HFFc6 (cell line): ENCODE measurements at regions not wholly inside any gene's neighbourhood (a gene's known extent, or its start where the extent isn't known, plus 50 kb on each side); places are given as distances from the start of the nearest gene placed in this dataset.

Source experiments
- DNase-seq: peaks from one replicate; pipeline ENCODE4 v3.0.0-alpha.2; 2018
- H3K27ac Mint-ChIP-seq: 2 replicates; pipeline ENCODE4 v1.8.0; 2020; ENCODE audit warnings: mild to moderate bottlenecking, mixed read lengths
- H3K27me3 Mint-ChIP-seq: 2 replicates; pipeline ENCODE4 v1.8.0; 2021; ENCODE audit warnings: mild to moderate bottlenecking, moderate library complexity, mixed read lengths; ENCODE audit not compliant: insufficient read depth
- H3K36me3 Mint-ChIP-seq: 2 replicates; pipeline ENCODE4 v1.8.0; 2021; ENCODE audit warnings: low read depth, mixed read lengths
- H3K4me1 Mint-ChIP-seq: 2 replicates; pipeline ENCODE4 v1.8.0; 2020; ENCODE audit warnings: low read depth, mixed read lengths
- H3K4me3 Mint-ChIP-seq: 2 replicates; pipeline ENCODE4 v1.8.0; 2020; ENCODE audit warnings: mild to moderate bottlenecking, moderate library complexity, mixed read lengths
- H3K9me3 Mint-ChIP-seq: 2 replicates; pipeline ENCODE4 v1.8.0; 2020; ENCODE audit warnings: mild to moderate bottlenecking, mixed read lengths
- CTCF ChIP-seq: fragments of 200-600 bp; sonication (generic); IDR thresholded peaks from 2 replicates; pipeline ENCODE4 v1.5.0; 2021; ENCODE audit warnings: antibody characterized with exemption, mild to moderate bottlenecking

DNA sequence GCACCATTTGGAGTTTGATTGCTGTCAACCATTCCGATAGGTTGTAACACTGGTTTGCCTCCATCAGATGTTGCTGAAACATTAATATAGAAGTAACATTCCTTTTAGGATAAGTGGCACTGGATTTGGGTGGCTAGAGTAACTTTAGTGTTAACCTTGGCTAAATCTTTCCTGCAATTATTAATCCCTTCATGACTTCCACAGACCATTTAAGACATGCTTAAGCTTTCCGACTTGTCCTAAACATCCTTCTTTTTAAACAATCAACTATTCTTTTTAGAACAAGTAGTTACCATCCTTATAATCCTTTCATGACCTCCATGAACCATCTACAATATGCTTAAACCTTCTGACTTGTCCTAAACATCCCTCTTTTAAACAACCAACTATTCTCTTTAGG is 465.5 kb downstream of the DCDC2C start:
- no peak for TF ChIP-seq CTCF
- Mint-ChIP-seq H3K4me1 (no peaks in the 10 kb centered on the region), H3K27me3 (no peaks in the 10 kb centered on the region), H3K9me3 (peaks cover 63% of the 10 kb centered on the region), H3K4me3 (no peak overlapping the region), H3K36me3 (peaks cover 13% of the 10 kb centered on the region; the same call in 1 of the 2 replicates), H3K27ac (no peak overlapping the region)
- no peak for DNase-seq

DNA sequence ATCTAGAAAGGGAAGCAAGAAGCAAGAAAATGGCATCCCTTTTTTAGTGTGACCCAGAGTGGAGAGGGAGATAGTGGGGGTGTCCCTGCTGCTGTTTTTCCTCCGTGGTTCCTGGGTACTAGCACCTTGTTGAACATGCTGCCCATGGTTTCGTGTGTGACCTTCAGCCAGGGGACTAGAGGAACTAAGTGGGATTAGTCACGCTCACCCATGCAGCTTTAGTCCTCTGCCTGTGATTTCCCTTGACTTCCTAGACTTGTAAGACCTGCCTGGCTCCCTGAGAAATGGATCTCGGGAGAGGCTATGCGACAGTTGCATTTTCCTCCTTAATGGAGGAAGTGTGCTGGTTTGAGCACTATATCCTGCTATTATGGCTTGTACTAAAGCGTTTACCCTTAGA is 471.4 kb downstream of the DCDC2C start:
- H3K36me3 Mint-ChIP-seq: peaks cover 6% of the 10 kb centered on the region
- no peak for DNase-seq
- no peak overlapping the region for H3K4me3 Mint-ChIP-seq
- H3K27ac Mint-ChIP-seq: no peak overlapping the region
- H3K27me3 Mint-ChIP-seq: no peaks in the 10 kb centered on the region
- no peak for TF ChIP-seq CTCF
- no peaks in the 10 kb centered on the region for H3K4me1 Mint-ChIP-seq
- peaks cover 48% of the 10 kb centered on the region for H3K9me3 Mint-ChIP-seq

- Mint-ChIP-seq H3K9me3 (peaks cover 54% of the 10 kb centered on the region), H3K27ac (no peak overlapping the region), H3K4me1 (no peaks in the 10 kb centered on the region), H3K36me3 (peaks cover 7% of the 10 kb centered on the region), H3K4me3 (no peak overlapping the region), H3K27me3 (no peaks in the 10 kb centered on the region)
- DNase-seq: no peak
- no peak for TF ChIP-seq CTCF
These were observed 472.0 kb downstream of the DCDC2C start for GRCh38 chr2:4175343-4175742.

GRCh38 chr2:4180631-4181030 is 477.3 kb downstream of the DCDC2C start:
- peaks cover 7% of the 10 kb centered on the region for H3K36me3 Mint-ChIP-seq
- H3K9me3 Mint-ChIP-seq: peaks cover 73% of the 10 kb centered on the region
- H3K4me1 Mint-ChIP-seq: no peaks in the 10 kb centered on the region

DNA sequence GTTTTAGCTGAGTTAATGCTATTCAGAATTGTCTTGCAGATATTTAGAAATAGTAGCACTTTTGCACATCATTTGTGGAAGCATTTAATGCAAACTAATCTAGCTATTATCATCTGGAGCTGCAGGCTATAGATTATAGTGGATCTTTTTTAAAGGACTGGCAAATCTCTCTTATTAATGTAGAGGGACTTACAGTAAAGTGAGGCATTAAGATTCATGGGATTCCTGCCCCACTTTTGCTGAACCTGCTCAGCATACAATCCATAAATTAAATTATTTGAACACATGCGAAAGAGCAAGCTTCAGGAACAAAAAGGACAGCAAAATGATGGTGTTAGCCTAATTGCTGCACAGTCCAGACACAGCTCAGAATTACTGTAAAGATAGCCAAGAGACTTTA is 477.7 kb downstream of the DCDC2C start:
- Mint-ChIP-seq H3K9me3 (peaks cover 72% of the 10 kb centered on the region), H3K4me1 (no peaks in the 10 kb centered on the region), H3K4me3 (no peak overlapping the region), H3K27ac (no peak overlapping the region), H3K27me3 (no peaks in the 10 kb centered on the region), H3K36me3 (peaks cover 7% of the 10 kb centered on the region)
- TF ChIP-seq CTCF: no peak
- no peak for DNase-seq

More at GRCh38 chr2:4180631-4181030, 477.3 kb downstream of the DCDC2C start:
- Mint-ChIP-seq H3K4me3 (no peak overlapping the region), H3K27me3 (no peaks in the 10 kb centered on the region), H3K27ac (no peak overlapping the region)
- no peak for DNase-seq
- TF ChIP-seq CTCF: no peak

- H3K9me3 Mint-ChIP-seq: peaks cover 54% of the 10 kb centered on the region
- TF ChIP-seq CTCF: no peak
These were observed 485.2 kb downstream of the DCDC2C start for GRCh38 chr2:4188561-4188960.

More at GRCh38 chr2:4188561-4188960, 485.2 kb downstream of the DCDC2C start:
- no peak overlapping the region for H3K27ac Mint-ChIP-seq
- H3K27me3 Mint-ChIP-seq: no peaks in the 10 kb centered on the region
- H3K4me1 Mint-ChIP-seq: no peaks in the 10 kb centered on the region
- no peaks in the 10 kb centered on the region for H3K36me3 Mint-ChIP-seq
- no peak overlapping the region for H3K4me3 Mint-ChIP-seq
- DNase-seq: no peak
